Breast epithelium (tissue), 3 donors: ENCODE measurements at regions not wholly inside any gene's neighbourhood (a gene's known extent, or its start where the extent isn't known, plus 50 kb on each side); places are given as distances from the start of the nearest gene placed in this dataset.

Experiments used
- CTCF ChIP-seq, 3 donors: fragments of 450-650 bp; IDR thresholded peaks; one replicate each; pipeline ENCODE4 v1.5.1; 2016 to 2017; ENCODE audit warnings: antibody characterized with exemption in 3 of 3, mild to moderate bottlenecking in 3 of 3, moderate library complexity in 3 of 3
- POLR2A ChIP-seq: fragments of 450-650 bp; IDR thresholded peaks from one replicate; pipeline ENCODE4 v1.6.1; 2016; ENCODE audit warnings: antibody characterized with exemption, mild to moderate bottlenecking, moderate library complexity

GRCh38 chr4:22991576-22991975 is 298.8 kb downstream of the GBA3 start:
- TF ChIP-seq CTCF (IDR thresholded peaks at IDR 0.05) (no peak), POLR2A (no peak)
